ENCODE measurements at regions not wholly inside any gene's neighbourhood (a gene's known extent, or its start where the extent isn't known, plus 50 kb on each side); places are given as distances from the start of the nearest gene placed in this dataset.

GRCh38 chr7:63040966-63041610 is 957.6 kb upstream of the ZNF722 start:
- TF ChIP-seq CTCF (conservative IDR thresholded peaks at IDR 0.05; ENCODE audit: low read depth, low read length) (no peak), EZH2 (IDR thresholded peaks at IDR 0.05; ENCODE audit: borderline replicate concordance, low read depth, low read length, poor library complexity, severe bottlenecking) (no peak)

Measured in A673 (cell line).